ENCODE measurements at regions not wholly inside any gene's neighbourhood (a gene's known extent, or its start where the extent isn't known, plus 50 kb on each side); places are given as distances from the start of the nearest gene placed in this dataset.
A peak's percentile ranks its signal among the peaks of the same experiment; 100 is the strongest.
"Not testable (repeated sequence)": the region's sequence is repeated elsewhere in the genome, so short reads cannot be mapped to it uniquely, and the experiment has no call there.

DNA sequence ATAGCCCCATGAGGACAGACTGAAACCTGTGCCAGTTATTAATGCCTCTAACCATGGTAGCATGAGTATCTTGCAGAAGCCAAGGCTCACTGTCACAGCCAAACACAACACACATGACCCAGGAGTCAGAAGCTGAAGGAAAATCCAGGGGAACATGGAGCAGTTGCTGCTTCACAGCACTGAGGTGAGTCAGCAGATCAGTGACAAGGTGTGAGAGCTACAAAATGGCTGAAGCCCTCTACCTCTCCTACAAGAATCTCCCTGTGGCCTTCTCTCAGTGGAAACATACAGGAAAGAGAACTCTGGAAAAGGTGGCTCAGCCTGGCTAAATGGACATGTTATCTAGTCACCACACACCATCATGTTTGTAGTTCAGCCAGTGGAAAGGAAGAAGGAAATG, 93.5 kb downstream of the NAB1 start:
- Mint-ChIP-seq H3K4me1 (peaks cover 12% of the 10 kb centered on the region), H3K36me3 (no peaks in the 10 kb centered on the region), H3K27ac (no peak overlapping the region), H3K9me3 (peaks cover 6% of the 10 kb centered on the region), H3K27me3 (peaks cover 3% of the 10 kb centered on the region), H3K4me3 (no peak overlapping the region)
- no peak for DNase-seq

DNA sequence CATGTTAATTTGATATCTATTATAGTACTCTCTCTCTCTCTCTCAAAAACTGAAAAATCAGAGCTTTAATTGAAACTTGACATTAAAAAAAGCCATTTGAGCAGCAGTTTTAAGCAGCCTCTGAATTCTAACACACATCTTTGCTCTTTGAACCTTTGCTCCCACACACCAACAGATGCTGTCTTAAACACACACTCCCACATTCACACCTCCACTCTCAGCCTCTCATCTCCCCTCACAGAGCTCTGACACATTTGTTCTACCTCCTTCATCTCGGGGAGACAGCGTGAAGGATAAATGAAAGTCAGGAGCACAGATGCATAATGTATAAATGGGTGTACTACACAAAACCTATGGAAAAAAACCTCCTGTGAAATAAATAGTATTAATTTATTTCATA, 95.2 kb downstream of the NAB1 start:
- H3K4me3 Mint-ChIP-seq = peak overlapping the region; percentile 2
- peaks cover 6% of the 10 kb centered on the region for H3K9me3 Mint-ChIP-seq
- no peaks in the 10 kb centered on the region for H3K36me3 Mint-ChIP-seq
- no peak for DNase-seq
- H3K27me3 Mint-ChIP-seq = peaks cover 3% of the 10 kb centered on the region
- H3K4me1 Mint-ChIP-seq = peaks cover 13% of the 10 kb centered on the region
- H3K27ac Mint-ChIP-seq = no peak overlapping the region

DNA sequence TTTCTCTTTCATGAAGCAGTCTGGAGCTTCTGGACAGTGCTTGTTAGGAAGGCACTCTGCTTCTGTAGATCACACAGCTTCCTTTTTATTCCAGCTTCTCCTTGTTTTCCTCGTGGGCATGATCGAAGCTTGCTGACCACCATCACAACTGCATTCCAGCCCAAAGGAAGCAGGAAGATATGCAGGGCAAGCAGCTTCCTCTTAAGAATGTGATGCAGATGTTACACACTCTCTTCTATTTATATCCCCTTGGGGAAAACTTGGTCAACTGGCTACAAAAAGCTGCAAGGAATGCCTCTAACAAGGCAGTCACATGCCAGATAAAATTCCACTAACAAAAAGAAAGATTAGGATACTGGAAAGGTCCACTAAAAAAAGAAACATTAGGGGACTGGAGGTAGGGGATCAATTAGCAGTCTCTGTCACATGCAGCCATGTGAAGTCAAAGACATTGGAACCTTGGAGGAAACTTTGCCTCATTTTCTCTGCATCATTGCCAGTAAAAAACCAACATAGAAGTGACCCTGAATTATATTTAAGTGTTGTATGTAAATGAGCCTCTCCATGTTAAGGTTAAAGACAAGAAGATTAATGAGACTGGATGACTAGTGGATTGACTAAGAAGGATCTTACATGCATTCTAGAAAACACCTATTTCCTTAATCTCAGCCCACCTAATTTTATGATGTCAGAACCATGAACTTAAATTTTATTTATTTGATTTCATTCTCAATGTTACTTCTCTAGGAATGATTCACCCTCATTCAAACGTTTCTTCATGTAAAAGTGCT, 98.3 kb downstream of the NAB1 start:
- DNase-seq = no peak
- no peak overlapping the region for H3K4me3 Mint-ChIP-seq
- H3K27ac Mint-ChIP-seq = no peak overlapping the region
- H3K9me3 Mint-ChIP-seq = no peaks in the 10 kb centered on the region
- H3K4me1 Mint-ChIP-seq = peaks cover 10% of the 10 kb centered on the region
- peaks cover 3% of the 10 kb centered on the region for H3K27me3 Mint-ChIP-seq
- no peaks in the 10 kb centered on the region for H3K36me3 Mint-ChIP-seq

DNA sequence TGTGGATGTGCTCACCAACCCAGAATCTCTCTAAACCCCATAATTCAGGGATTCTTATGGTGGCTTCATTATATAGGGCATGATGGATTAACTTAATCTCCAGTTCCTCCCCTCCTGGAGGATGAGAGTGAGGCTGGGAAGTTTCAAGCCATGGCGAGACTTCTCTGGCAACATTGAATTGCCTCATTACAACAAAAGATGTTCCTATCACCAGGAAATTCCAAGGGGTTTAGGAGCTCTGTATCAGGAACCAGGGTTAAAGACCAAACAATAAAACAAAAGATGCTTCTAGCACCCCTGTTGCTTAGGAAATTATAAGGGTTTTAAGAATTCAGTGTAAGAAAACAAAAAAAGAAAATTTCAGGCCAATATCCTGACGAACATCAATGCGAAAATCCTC, 100.1 kb downstream of the NAB1 start:
- Mint-ChIP-seq H3K36me3 (no peaks in the 10 kb centered on the region), H3K4me1 (peaks cover 6% of the 10 kb centered on the region), H3K27me3 (peaks cover 2% of the 10 kb centered on the region), H3K9me3 (no peaks in the 10 kb centered on the region), H3K4me3 (no peak overlapping the region), H3K27ac (no peak overlapping the region)
- no peak for DNase-seq

DNA sequence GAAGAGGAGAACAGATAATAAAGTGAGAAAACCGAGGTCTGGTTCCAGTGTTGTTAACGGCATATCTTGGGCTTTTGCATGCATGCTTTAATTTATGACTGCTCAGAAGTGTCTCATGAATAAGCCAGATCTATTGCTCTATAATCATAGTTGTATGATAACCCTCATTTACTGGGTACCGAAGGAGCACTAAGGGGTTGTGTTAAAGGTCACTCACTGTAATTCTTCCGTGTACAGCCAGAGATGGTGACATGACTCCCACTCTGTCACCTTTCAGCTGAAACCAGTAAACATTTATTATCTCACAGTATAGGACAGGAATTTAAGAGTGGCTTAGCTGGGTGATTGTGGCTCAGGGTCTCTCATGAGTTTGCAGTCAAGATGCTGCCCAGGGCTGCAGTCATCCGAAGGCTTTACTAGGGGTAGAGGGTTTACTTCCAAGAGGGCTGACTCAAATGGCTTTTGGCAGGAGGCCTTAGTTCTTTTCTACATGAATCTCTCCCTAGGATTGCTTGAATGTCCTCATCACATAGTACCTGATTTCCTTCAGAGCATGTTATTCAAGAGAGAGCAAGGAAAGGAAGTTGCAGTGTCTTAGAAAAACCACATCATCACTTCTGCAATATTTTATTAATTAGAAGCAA, 107.0 kb downstream of the NAB1 start:
- Mint-ChIP-seq H3K4me3 (no peak overlapping the region), H3K4me1 (peaks cover 17% of the 10 kb centered on the region), H3K36me3 (no peaks in the 10 kb centered on the region)

DNA sequence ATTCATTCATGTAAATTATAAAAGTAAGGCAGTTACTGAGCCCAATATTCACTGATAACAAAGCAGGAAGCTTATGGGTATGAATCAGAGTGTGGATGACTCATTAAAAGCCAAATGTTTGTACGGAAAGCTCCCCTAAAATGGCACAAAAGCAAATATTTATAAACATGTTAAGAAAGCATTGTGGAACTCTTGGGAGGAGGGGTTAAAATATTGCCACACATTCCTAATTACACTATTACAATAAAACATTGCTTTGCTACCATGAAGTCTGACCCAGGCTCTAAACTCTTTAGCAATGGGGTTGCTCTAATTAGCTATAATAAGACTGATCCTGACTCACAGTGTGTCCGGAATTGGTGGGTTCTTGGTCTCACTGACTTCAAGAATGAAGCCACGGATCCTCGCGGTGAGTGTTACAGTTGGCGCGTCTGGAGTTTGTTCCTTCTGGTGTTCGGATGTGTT, 110.9 kb downstream of the NAB1 start:
- DNase-seq = no peak
- peaks cover 33% of the 10 kb centered on the region for H3K4me1 Mint-ChIP-seq
- peaks cover 6% of the 10 kb centered on the region for H3K27me3 Mint-ChIP-seq
- H3K27ac Mint-ChIP-seq = no peak overlapping the region
- peaks cover 4% of the 10 kb centered on the region for H3K9me3 Mint-ChIP-seq
- H3K36me3 Mint-ChIP-seq = no peaks in the 10 kb centered on the region
- H3K4me3 Mint-ChIP-seq = no peak overlapping the region

More for the DNA sequence above, 107.0 kb downstream of the NAB1 start:
- DNase-seq = no peak
- no peak overlapping the region for H3K27ac Mint-ChIP-seq
- H3K27me3 Mint-ChIP-seq = peaks cover 3% of the 10 kb centered on the region
- peaks cover 5% of the 10 kb centered on the region for H3K9me3 Mint-ChIP-seq

DNA sequence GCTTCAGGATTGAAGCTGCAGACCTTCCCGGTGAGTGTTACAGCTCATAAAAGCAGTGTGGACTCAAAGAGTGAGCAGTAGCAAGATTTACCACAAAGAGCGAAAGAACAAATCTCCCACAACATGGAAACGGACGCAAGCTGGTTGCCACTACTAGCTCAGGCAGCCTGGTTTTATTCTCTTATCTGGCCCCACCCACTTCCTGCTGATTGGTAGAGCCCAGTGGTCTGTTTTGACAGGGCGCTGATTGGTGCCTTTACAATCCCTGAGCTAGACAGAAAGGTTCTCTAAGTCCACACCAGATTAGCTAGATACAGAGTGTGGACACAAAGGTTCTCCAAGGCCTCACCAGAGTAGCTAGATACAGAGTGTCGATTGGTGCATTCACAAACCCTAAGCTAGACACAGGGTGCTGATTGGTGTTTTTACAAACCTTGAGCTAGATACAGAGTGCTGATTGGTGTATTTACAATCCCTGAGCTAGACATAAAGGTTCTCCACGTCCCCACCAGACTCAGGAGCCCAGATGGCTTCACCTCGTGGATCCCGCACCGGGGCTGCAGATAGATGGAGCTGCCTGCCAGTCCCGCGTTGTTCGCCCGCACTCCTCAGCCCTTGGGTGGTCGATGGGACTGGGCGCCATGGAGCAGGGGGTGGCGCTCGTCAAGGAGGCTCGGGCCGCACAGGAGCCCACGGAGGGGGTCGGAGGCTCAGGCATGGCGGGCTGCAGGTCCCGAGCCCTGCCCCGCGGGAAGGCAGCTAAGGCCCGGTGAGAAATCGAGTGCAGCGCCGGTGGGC, 111.7 kb downstream of the NAB1 start:
- H3K4me3 Mint-ChIP-seq = peak overlapping the region; percentile 53
- H3K4me1 Mint-ChIP-seq = peaks cover 36% of the 10 kb centered on the region
- not testable (repeated sequence) for H3K27me3 Mint-ChIP-seq, H3K27ac Mint-ChIP-seq, H3K9me3 Mint-ChIP-seq, H3K36me3 Mint-ChIP-seq, DNase-seq

DNA sequence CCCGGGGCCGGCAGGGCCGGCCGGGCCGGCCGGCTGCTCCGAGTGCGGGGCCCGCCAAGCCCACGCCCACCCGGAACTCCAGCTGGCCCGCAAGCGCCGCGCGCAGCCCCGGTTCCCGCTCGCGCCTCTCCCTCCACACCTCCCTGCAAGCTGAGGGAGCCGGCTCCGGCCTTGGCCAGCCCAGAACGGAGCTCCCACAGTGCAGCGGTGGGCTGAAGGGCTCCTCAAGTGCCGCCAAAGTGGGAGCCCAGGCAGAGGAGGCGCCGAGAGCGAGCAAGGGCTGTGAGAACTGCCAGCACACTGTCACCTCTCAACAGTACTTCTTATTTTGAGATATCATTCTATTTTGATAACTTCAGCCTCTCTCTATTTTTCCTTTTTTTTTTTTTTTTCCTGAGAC, 112.3 kb downstream of the NAB1 start:
- H3K27ac Mint-ChIP-seq, H3K9me3 Mint-ChIP-seq, H3K36me3 Mint-ChIP-seq, DNase-seq, H3K27me3 Mint-ChIP-seq: not testable (repeated sequence)
- Mint-ChIP-seq H3K4me1 (peaks cover 35% of the 10 kb centered on the region), H3K4me3 (peak overlapping the region; percentile 34)

DNA sequence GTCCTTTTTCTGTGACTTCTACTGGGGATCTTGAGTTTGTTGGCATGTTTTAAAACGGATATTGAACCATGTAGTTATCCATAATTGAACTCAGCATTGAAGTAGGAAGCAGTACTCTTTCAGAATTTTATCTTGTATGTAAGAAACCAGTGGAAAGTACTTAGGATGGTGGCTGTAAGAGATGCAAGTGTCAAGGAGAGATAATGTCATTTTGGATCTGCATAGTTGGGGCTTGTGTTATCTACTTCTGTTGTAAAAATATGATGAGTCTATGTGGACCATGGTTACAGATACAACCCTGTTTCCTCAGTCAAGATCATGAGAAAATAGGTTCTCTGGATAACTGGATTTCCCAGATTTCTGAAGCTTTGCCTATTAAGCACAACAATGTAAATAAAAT, 113.7 kb downstream of the NAB1 start:
- DNase-seq = no peak
- Mint-ChIP-seq H3K27ac (no peak overlapping the region), H3K27me3 (peaks cover 6% of the 10 kb centered on the region), H3K36me3 (no peaks in the 10 kb centered on the region), H3K4me1 (peaks cover 40% of the 10 kb centered on the region), H3K4me3 (no peak overlapping the region), H3K9me3 (peaks cover 4% of the 10 kb centered on the region)

DNA sequence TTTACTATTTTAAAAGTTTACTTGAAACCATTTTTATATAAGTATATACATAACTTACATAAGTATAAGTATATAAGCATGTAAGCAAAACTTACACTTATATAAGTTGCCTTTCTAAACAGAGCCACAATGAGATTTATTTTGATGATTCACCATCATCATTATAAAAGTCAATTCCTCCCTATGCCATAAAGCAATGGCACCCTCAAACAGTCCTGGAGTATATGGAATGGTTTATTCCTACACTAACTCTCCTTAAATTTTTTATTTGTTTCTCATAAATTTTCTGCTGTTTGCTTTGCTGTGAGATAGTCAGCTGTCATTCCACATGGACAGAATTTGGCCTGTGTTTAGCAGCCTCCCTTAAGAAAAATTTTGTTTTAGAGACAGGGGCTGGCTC, 114.2 kb downstream of the NAB1 start:
- peaks cover 42% of the 10 kb centered on the region for H3K4me1 Mint-ChIP-seq
- no peak for DNase-seq
- no peaks in the 10 kb centered on the region for H3K36me3 Mint-ChIP-seq
- H3K27ac Mint-ChIP-seq = no peak overlapping the region
- peaks cover 4% of the 10 kb centered on the region for H3K9me3 Mint-ChIP-seq
- no peak overlapping the region for H3K4me3 Mint-ChIP-seq
- H3K27me3 Mint-ChIP-seq = peaks cover 6% of the 10 kb centered on the region

DNA sequence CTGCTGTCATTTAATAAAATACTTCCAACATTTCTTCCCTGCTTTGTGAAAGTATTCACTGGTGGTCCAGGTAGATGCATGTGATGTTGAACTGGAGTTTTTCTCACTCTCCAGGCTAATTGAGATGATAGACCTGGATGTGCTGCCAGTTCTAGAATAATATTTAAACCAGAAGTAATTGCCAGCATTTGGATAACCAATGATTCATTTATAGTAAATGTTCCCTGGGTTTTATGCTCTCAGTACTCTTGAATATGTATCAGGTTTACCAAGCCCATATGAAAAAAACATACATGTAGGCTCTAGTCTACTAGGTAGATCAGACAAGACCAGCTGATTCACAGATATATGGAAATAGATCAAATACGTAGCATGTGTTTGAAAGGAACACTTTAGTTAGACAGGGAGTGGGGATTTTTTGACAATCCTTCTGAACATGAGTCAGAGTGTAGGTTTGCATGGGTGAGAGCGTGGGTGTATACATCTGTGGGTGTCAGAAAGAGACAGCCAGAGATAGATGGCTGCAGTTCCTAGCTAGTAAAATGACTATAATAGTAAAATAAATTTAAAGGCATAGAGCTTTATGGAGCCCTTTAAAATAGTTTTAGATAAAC, 115.1 kb downstream of the NAB1 start:
- no peak overlapping the region for H3K27ac Mint-ChIP-seq
- no peak overlapping the region for H3K4me3 Mint-ChIP-seq
- H3K27me3 Mint-ChIP-seq = peaks cover 3% of the 10 kb centered on the region
- H3K4me1 Mint-ChIP-seq = peaks cover 42% of the 10 kb centered on the region
- peaks cover 4% of the 10 kb centered on the region for H3K9me3 Mint-ChIP-seq
- DNase-seq = peak; percentile 21
- H3K36me3 Mint-ChIP-seq = no peaks in the 10 kb centered on the region

DNA sequence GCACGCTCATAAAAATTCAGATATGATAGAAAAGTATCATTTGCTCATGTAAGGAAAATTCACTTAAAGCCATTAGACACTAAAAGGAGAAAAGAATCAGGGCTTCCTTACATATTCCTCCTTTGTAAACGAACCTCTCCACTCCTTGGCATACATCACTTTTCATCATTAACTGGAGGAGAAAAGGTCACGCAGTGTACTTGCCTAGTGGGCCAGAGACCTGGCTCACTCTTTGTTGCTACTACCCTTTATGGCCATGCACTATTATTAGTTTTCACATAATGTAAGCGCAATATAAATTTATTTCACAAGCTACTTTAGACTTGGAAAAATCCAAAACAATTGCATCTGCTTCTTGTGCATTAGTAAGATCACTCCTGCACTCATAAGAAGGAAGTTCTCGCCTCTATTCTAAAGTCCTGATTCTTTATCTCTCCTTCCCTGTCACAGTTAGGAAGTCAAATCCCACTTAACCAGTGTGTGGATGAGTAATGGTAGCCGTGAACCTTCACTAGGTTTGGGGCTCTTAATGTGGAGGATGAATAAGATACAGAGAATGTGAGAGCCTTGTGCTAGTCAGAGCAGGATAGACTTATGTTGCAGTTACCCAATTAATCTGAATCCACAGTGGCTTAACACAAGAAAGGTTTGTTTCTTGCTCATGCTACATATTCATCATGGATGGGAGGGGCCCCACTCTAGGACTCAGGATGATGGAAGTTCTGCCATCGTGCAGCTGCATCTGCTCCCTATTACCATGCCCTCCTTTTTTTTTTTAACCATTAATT, 115.0 kb upstream of the GLS start:
- Mint-ChIP-seq H3K4me3 (no peak overlapping the region), H3K27ac (no peak overlapping the region), H3K36me3 (no peaks in the 10 kb centered on the region), H3K9me3 (no peaks in the 10 kb centered on the region), H3K27me3 (peaks cover 3% of the 10 kb centered on the region), H3K4me1 (peaks cover 33% of the 10 kb centered on the region)
- DNase-seq = no peak

DNA sequence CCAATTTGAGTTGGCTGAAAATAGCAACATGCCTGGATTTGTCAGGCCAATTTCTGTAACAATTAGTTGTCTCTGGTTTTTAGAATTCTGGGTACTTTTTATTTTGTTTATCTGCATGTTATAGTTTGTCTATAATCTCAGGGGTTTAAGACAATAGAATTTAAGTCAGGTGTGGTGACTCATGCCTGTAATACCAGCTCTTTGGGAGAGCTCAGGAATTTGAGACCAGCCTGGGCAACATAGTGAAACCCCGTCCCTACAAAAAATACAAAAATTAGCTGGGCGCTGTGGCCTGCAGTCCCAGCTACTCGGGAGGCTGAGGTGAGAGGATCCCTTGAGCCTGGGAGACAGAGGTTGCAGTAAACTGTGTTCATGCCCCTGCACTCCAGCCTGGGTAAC, 114.4 kb upstream of the GLS start:
- Mint-ChIP-seq H3K27ac (no peak overlapping the region), H3K4me3 (no peak overlapping the region), H3K4me1 (peaks cover 33% of the 10 kb centered on the region), H3K9me3 (no peaks in the 10 kb centered on the region), H3K36me3 (no peaks in the 10 kb centered on the region), H3K27me3 (peaks cover 3% of the 10 kb centered on the region)
- no peak for DNase-seq

DNA sequence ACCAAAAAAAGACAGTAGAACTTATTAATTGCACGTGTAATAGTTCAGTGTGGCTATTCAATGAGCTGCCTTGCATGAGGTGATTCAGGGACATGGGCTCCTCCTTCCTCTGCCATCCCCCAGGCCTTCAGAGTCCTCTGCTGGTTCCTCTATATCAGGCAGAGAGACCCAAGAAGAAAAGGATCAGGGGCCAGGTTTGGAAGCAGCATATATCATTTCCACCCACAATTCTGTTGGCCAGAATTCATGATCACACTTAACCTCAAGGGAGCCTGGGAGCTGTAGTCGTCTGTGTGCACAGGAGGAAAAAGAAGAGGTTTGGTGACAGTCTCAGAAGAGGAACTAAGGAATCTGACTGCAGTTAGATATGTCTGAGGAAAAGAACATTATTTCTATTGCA, 114.0 kb upstream of the GLS start:
- no peaks in the 10 kb centered on the region for H3K36me3 Mint-ChIP-seq
- no peak overlapping the region for H3K4me3 Mint-ChIP-seq
- no peaks in the 10 kb centered on the region for H3K9me3 Mint-ChIP-seq
- peaks cover 3% of the 10 kb centered on the region for H3K27me3 Mint-ChIP-seq
- H3K27ac Mint-ChIP-seq = no peak overlapping the region
- peaks cover 33% of the 10 kb centered on the region for H3K4me1 Mint-ChIP-seq
- no peak for DNase-seq

All from activated naive CD8-positive, alpha-beta T cell treated with anti-CD3 and anti-CD28 coated beads for 36 hours (primary cell).